ENCODE measurements at regions not wholly inside any gene's neighbourhood (a gene's known extent, or its start where the extent isn't known, plus 50 kb on each side); places are given as distances from the start of the nearest gene placed in this dataset.

DNA sequence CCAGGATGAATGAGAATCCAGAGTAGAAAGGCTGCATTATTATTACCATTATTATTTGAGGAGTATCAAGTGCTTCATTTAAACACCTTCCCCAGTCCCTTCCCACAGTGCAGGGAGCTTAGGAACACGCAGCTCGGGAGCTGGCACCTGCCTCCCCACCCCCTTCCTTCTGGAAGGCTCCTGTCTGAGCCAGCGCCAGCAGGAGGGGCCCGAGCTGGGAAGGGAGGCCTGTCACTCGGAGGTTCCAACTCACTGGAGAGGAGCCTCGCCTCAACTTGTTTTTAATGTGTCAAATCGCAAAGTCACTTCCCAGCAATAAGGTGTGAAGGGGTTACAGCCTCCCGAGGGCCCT, 156.4 kb upstream of the IRX4 start (continued):
- TF ChIP-seq, protein P1, sequence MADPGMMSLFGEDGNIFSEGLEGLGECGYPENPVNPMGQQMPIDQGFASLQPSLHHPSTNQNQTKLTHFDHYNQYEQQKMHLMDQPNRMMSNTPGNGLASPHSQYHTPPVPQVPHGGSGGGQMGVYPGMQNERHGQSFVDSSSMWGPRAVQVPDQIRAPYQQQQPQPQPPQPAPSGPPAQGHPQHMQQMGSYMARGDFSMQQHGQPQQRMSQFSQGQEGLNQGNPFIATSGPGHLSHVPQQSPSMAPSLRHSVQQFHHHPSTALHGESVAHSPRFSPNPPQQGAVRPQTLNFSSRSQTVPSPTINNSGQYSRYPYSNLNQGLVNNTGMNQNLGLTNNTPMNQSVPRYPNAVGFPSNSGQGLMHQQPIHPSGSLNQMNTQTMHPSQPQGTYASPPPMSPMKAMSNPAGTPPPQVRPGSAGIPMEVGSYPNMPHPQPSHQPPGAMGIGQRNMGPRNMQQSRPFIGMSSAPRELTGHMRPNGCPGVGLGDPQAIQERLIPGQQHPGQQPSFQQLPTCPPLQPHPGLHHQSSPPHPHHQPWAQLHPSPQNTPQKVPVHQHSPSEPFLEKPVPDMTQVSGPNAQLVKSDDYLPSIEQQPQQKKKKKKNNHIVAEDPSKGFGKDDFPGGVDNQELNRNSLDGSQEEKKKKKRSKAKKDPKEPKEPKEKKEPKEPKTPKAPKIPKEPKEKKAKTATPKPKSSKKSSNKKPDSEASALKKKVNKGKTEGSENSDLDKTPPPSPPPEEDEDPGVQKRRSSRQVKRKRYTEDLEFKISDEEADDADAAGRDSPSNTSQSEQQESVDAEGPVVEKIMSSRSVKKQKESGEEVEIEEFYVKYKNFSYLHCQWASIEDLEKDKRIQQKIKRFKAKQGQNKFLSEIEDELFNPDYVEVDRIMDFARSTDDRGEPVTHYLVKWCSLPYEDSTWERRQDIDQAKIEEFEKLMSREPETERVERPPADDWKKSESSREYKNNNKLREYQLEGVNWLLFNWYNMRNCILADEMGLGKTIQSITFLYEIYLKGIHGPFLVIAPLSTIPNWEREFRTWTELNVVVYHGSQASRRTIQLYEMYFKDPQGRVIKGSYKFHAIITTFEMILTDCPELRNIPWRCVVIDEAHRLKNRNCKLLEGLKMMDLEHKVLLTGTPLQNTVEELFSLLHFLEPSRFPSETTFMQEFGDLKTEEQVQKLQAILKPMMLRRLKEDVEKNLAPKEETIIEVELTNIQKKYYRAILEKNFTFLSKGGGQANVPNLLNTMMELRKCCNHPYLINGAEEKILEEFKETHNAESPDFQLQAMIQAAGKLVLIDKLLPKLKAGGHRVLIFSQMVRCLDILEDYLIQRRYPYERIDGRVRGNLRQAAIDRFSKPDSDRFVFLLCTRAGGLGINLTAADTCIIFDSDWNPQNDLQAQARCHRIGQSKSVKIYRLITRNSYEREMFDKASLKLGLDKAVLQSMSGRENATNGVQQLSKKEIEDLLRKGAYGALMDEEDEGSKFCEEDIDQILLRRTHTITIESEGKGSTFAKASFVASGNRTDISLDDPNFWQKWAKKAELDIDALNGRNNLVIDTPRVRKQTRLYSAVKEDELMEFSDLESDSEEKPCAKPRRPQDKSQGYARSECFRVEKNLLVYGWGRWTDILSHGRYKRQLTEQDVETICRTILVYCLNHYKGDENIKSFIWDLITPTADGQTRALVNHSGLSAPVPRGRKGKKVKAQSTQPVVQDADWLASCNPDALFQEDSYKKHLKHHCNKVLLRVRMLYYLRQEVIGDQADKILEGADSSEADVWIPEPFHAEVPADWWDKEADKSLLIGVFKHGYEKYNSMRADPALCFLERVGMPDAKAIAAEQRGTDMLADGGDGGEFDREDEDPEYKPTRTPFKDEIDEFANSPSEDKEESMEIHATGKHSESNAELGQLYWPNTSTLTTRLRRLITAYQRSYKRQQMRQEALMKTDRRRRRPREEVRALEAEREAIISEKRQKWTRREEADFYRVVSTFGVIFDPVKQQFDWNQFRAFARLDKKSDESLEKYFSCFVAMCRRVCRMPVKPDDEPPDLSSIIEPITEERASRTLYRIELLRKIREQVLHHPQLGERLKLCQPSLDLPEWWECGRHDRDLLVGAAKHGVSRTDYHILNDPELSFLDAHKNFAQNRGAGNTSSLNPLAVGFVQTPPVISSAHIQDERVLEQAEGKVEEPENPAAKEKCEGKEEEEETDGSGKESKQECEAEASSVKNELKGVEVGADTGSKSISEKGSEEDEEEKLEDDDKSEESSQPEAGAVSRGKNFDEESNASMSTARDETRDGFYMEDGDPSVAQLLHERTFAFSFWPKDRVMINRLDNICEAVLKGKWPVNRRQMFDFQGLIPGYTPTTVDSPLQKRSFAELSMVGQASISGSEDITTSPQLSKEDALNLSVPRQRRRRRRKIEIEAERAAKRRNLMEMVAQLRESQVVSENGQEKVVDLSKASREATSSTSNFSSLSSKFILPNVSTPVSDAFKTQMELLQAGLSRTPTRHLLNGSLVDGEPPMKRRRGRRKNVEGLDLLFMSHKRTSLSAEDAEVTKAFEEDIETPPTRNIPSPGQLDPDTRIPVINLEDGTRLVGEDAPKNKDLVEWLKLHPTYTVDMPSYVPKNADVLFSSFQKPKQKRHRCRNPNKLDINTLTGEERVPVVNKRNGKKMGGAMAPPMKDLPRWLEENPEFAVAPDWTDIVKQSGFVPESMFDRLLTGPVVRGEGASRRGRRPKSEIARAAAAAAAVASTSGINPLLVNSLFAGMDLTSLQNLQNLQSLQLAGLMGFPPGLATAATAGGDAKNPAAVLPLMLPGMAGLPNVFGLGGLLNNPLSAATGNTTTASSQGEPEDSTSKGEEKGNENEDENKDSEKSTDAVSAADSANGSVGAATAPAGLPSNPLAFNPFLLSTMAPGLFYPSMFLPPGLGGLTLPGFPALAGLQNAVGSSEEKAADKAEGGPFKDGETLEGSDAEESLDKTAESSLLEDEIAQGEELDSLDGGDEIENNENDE (IDR thresholded peaks at IDR 0.05; ENCODE audit: insufficient replicate concordance, low read length), result no peak
- TF ChIP-seq CBX5 (IDR thresholded peaks at IDR 0.05; ENCODE audit: low read depth, low read length) (no peak), GTF2F1 (IDR thresholded peaks at IDR 0.05; ENCODE audit: borderline replicate concordance, low read depth, low read length) (no peak), SAP30 (IDR thresholded peaks at IDR 0.05; ENCODE audit: insufficient read depth, insufficient replicate concordance, low read length) (no peak), NANOG (IDR thresholded peaks at IDR 0.05; ENCODE audit: insufficient read depth, low read depth, low read length, poor library complexity, severe bottlenecking) (no peak), TCF12 (IDR thresholded peaks at IDR 0.05; ENCODE audit: low read depth, low read length) (no peak), ZNF274 (IDR thresholded peaks at IDR 0.05; ENCODE audit: borderline replicate concordance, extremely low read depth, low read length) (no peak), TBP (IDR thresholded peaks at IDR 0.05; ENCODE audit: low read depth, low read length) (no peak), SP1 (IDR thresholded peaks at IDR 0.05; ENCODE audit: low read depth, low read length) (0 out of 2 replicates have a peak, but pooled peaks have one; percentile 4)
- TF ChIP-seq, protein P2, sequence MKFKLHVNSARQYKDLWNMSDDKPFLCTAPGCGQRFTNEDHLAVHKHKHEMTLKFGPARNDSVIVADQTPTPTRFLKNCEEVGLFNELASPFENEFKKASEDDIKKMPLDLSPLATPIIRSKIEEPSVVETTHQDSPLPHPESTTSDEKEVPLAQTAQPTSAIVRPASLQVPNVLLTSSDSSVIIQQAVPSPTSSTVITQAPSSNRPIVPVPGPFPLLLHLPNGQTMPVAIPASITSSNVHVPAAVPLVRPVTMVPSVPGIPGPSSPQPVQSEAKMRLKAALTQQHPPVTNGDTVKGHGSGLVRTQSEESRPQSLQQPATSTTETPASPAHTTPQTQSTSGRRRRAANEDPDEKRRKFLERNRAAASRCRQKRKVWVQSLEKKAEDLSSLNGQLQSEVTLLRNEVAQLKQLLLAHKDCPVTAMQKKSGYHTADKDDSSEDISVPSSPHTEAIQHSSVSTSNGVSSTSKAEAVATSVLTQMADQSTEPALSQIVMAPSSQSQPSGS (IDR thresholded peaks at IDR 0.05; ENCODE audit: low read length), result no peak

Measured in H1 (cell line).